HFF-Myc (cell line): ENCODE measurements at regions not wholly inside any gene's neighbourhood (a gene's known extent, or its start where the extent isn't known, plus 50 kb on each side); places are given as distances from the start of the nearest gene placed in this dataset.

Experiments used
- DNase-seq: peaks from one replicate; pipeline ENCODE4 v3.0.0-alpha.2; 2011; ENCODE audit warnings: low read depth; ENCODE audit errors: extremely low read depth
- H3K4me3 ChIP-seq: replicated peaks from 2 replicates; pipeline ENCODE4 v1.5.1; 2011; ENCODE audit warnings: low read depth, mild to moderate bottlenecking, control low read depth, low read length
- TF ChIP-seq, protein P1 (sequence below): IDR thresholded peaks from 2 replicates; pipeline ENCODE4 v1.5.1; 2012; ENCODE audit warnings: mild to moderate bottlenecking, low read depth, low read length, control low read depth; ENCODE audit errors: missing control alignments

DNA sequence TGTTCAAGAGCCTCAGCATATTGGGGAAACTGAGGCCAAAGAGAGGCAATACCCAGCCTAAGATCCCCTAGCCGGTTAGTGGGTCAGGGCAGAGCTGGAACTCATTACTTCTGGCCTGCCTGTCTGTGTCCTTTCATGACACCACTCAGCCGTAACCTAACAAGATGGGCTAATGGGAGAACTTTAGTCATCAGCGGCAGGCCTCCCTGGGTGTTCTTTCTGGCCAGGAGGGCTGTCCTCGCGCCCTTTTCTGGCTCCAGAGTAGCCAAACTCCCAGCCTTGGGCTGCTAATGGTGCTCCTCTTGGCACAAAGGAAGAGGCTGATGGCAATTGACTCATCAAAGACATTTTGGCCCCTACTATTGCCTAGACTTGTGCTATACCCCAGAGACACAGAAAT lies 76.6 kb downstream of the NCR2 start:
- TF ChIP-seq, protein P1, sequence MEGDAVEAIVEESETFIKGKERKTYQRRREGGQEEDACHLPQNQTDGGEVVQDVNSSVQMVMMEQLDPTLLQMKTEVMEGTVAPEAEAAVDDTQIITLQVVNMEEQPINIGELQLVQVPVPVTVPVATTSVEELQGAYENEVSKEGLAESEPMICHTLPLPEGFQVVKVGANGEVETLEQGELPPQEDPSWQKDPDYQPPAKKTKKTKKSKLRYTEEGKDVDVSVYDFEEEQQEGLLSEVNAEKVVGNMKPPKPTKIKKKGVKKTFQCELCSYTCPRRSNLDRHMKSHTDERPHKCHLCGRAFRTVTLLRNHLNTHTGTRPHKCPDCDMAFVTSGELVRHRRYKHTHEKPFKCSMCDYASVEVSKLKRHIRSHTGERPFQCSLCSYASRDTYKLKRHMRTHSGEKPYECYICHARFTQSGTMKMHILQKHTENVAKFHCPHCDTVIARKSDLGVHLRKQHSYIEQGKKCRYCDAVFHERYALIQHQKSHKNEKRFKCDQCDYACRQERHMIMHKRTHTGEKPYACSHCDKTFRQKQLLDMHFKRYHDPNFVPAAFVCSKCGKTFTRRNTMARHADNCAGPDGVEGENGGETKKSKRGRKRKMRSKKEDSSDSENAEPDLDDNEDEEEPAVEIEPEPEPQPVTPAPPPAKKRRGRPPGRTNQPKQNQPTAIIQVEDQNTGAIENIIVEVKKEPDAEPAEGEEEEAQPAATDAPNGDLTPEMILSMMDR, result no peak
- DNase-seq, result no peak

DNA sequence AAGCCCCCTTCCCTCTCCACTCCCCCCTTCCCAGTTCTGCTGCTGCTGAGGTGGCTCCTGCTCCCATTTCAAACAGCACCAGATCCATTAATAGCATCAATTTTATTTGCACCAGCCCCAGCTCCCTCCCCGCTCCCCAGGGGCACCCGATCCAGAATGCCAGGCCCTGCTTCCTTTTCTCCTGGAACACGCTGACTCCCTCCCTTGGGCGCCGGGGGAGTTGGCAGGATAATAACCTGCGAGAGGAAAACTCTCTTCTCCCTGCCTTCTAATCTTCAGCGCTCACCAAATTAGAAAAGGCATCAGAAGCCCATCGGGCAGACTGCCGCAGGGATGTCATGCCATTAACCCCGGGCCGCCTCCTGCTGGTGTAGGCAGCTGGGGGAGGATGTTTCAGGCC lies 77.8 kb downstream of the NCR2 start:
- no peak overlapping the region for H3K4me3 ChIP-seq
- TF ChIP-seq, protein P1, result no peak
- no peak for DNase-seq

More for the DNA sequence above, 76.6 kb downstream of the NCR2 start:
- no peak overlapping the region for H3K4me3 ChIP-seq

- no peak for DNase-seq
- TF ChIP-seq, protein P1, result no peak
- no peak overlapping the region for H3K4me3 ChIP-seq
These were observed 81.1 kb downstream of the NCR2 start for GRCh38 chr6:41416501-41416837.

- TF ChIP-seq, protein P1, result no peak
These were observed 83.3 kb downstream of the NCR2 start for GRCh38 chr6:41418741-41419140.

GRCh38 chr6:41419385-41419784 lies 84.0 kb downstream of the NCR2 start:
- no peak for DNase-seq
- H3K4me3 ChIP-seq, result no peak overlapping the region
- TF ChIP-seq, protein P1, result no peak

More at GRCh38 chr6:41418741-41419140, 83.3 kb downstream of the NCR2 start:
- DNase-seq, result no peak
- H3K4me3 ChIP-seq, result no peak overlapping the region

DNA sequence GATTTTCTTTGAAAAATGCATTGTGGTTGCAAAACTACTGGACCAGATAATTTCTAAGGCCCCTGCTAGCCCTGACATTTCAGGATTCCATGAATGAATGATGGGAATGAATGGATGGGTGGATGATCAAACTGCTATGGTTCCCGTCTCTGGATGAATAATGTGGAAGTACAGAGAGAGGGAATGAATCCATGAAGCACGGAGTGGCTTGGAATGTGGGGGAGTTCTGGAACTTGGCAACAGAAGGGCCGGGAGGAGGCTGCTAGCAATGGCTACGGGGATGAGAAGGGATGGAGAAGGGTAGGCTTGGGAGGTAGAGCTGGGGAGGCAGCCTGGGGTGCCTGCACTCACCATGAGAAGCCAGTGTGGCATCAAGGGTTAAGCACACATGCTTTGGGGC lies 84.8 kb downstream of the NCR2 start:
- DNase-seq, result no peak
- TF ChIP-seq, protein P1, result no peak
- H3K4me3 ChIP-seq, result no peak overlapping the region

- TF ChIP-seq, protein P1, result no peak
- no peak for DNase-seq
- no peak overlapping the region for H3K4me3 ChIP-seq
These were observed 86.8 kb downstream of the NCR2 start for GRCh38 chr6:41422161-41422560.
